ENCODE measurements at regions not wholly inside any gene's neighbourhood (a gene's known extent, or its start where the extent isn't known, plus 50 kb on each side); places are given as distances from the start of the nearest gene placed in this dataset.

- Mint-ChIP-seq H3K4me3 (no peak overlapping the region), H3K9me3 (no peaks in the 10 kb centered on the region), H3K27ac (no peak overlapping the region), H3K4me1 (ENCODE audit: low read depth) (no peaks in the 10 kb centered on the region), H3K36me3 (ENCODE audit: low read depth) (no peaks in the 10 kb centered on the region), H3K27me3 (no peaks in the 10 kb centered on the region)
- POLR2A ChIA-PET, result no interaction called here
- Histone ChIP-seq H3K9me3 (ENCODE audit: control insufficient read depth in 1 of 2, insufficient read depth in 1 of 2, low read length in 2 of 2) (peaks cover 0 to 7% of the 10 kb centered on the region in 2 experiments), H3K36me3 (ENCODE audit: insufficient read depth, low read length) (no peaks in the 10 kb centered on the region), H3K4me3 (ENCODE audit: low read length) (no peak overlapping the region), H3K27me3 (ENCODE audit: control insufficient read depth in 1 of 2, insufficient read depth in 2 of 2, low read length in 2 of 2) (no peaks in the 10 kb centered on the region), H3K27ac (ENCODE audit: low read depth in 1 of 2, low read length in 2 of 2) (no peak overlapping the region), H3K4me1 (ENCODE audit: insufficient read depth, low read length) (no peaks in the 10 kb centered on the region)
- no peak for TF ChIP-seq CTCF (IDR thresholded peaks at IDR 0.05)
- intact Hi-C loops (cut with DNase I, micrococcal nuclease), result no loop called here
- no peak for DNase-seq
- CTCF ChIA-PET, result no interaction called here
- ATAC-seq (ENCODE audit: poor library complexity), result no peak
Observed at GRCh38 chr21:22250355-22250754, 1252.1 kb downstream of the NCAM2 start.

GRCh38 chr21:22253761-22254160 is 1255.6 kb downstream of the NCAM2 start:
- H3K4me1 Mint-ChIP-seq (ENCODE audit: low read depth), result no peaks in the 10 kb centered on the region
- POLR2A ChIA-PET, result no interaction called here
- H3K4me1 ChIP-seq (ENCODE audit: insufficient read depth, low read length), result no peaks in the 10 kb centered on the region

GRCh38 chr21:22258821-22259220 is 1260.6 kb downstream of the NCAM2 start:
- intact Hi-C loops (cut with DNase I, micrococcal nuclease), result no loop called here
- H3K36me3 Mint-ChIP-seq (ENCODE audit: low read depth), result no peaks in the 10 kb centered on the region
- no peak overlapping the region for H3K27ac Mint-ChIP-seq
- no peaks in the 10 kb centered on the region for H3K27me3 Mint-ChIP-seq
- no peaks in the 10 kb centered on the region for H3K4me1 ChIP-seq (ENCODE audit: insufficient read depth, low read length)
- POLR2A ChIA-PET, result no interaction called here
- H3K9me3 ChIP-seq (ENCODE audit: control insufficient read depth in 1 of 2, insufficient read depth in 1 of 2, low read length in 2 of 2), result peaks cover 6 to 7% of the 10 kb centered on the region in 2 experiments
- H3K4me1 Mint-ChIP-seq (ENCODE audit: low read depth), result no peaks in the 10 kb centered on the region
- no peak overlapping the region for H3K4me3 Mint-ChIP-seq
- DNase-seq (no peak), ATAC-seq (ENCODE audit: poor library complexity) (no peak)
- H3K9me3 Mint-ChIP-seq, result peaks cover 6% of the 10 kb centered on the region
- H3K27me3 ChIP-seq (ENCODE audit: control insufficient read depth in 1 of 2, insufficient read depth in 2 of 2, low read length in 2 of 2), result no peaks in the 10 kb centered on the region
- no peak for TF ChIP-seq CTCF (IDR thresholded peaks at IDR 0.05)
- H3K27ac ChIP-seq (ENCODE audit: low read depth in 1 of 2, low read length in 2 of 2), result no peak overlapping the region
- H3K36me3 ChIP-seq (ENCODE audit: insufficient read depth, low read length), result no peaks in the 10 kb centered on the region
- H3K4me3 ChIP-seq (ENCODE audit: low read length), result no peak overlapping the region
- CTCF ChIA-PET, result no interaction called here

More at GRCh38 chr21:22253761-22254160, 1255.6 kb downstream of the NCAM2 start:
- H3K27ac ChIP-seq (ENCODE audit: low read depth in 1 of 2, low read length in 2 of 2), result no peak overlapping the region
- H3K36me3 ChIP-seq (ENCODE audit: insufficient read depth, low read length), result no peaks in the 10 kb centered on the region
- no peak overlapping the region for H3K27ac Mint-ChIP-seq
- no peaks in the 10 kb centered on the region for H3K36me3 Mint-ChIP-seq (ENCODE audit: low read depth)
- intact Hi-C loops (cut with DNase I, micrococcal nuclease), result no loop called here
- no peaks in the 10 kb centered on the region for H3K27me3 Mint-ChIP-seq
- H3K4me3 Mint-ChIP-seq, result no peak overlapping the region
- DNase-seq (no peak), ATAC-seq (ENCODE audit: poor library complexity) (no peak)
- H3K9me3 ChIP-seq (ENCODE audit: control insufficient read depth in 1 of 2, insufficient read depth in 1 of 2, low read length in 2 of 2), result peaks cover 5 to 7% of the 10 kb centered on the region in 2 experiments
- H3K4me3 ChIP-seq (ENCODE audit: low read length), result no peak overlapping the region
- CTCF ChIA-PET, result no interaction called here
- no peak for TF ChIP-seq CTCF (IDR thresholded peaks at IDR 0.05)
- no peaks in the 10 kb centered on the region for H3K27me3 ChIP-seq (ENCODE audit: control insufficient read depth in 1 of 2, insufficient read depth in 2 of 2, low read length in 2 of 2)
- H3K9me3 Mint-ChIP-seq, result no peaks in the 10 kb centered on the region

Data from CD4-positive, alpha-beta T cell (primary cell).